NCI-H1092 (cell line): ENCODE measurements at regions not wholly inside any gene's neighbourhood (a gene's known extent, or its start where the extent isn't known, plus 50 kb on each side); places are given as distances from the start of the nearest gene placed in this dataset.
A peak's percentile ranks its signal among the peaks of the same experiment; 100 is the strongest.

ENCODE experiments used
- DNase-seq: peaks from one replicate; lab custom pipeline; 2025; lab: John Stamatoyannopoulos, UW

DNA sequence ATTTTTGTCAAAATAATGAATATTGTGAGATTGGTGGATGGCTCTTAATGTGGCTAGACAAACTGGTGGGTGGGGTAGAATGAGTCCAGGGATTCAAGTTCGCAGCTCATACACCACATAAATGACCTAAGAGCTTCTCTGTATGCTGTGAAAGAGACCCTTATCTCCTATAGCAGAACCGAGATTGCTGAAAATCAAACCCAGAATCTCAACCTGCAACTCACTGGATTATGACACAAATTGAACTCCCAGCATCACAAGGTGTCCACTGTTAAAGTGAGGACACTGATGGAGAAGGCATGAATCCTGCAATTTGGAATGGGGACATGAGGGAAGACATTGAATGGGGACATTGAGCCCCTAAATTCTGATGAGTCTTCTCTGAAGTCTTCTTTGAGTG is 51.3 kb upstream of the CNKSR3 start:
- DNase-seq: no peak

GRCh38 chr6:154565331-154565730 is 54.8 kb upstream of the CNKSR3 start:
- no peak for DNase-seq

DNA sequence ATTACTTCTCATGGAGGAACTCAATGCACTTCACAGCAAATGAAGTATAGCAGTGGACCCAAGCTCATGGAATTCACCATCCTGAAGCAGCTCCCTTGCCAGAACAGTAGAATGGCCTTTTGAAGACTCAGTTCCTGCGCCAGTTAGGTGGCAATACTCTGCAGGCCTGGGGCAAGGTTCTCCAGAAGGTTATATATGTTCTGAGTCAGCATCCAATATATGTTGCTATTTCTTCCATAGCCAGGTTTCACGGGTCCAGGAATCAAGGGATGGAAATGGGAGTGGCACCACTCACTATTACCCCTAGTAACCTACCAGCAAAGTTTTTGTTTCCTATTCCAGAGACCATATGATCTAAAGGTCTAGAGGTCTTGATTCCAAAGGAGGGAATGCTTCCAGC is 56.4 kb upstream of the CNKSR3 start:
- no peak for DNase-seq

DNA sequence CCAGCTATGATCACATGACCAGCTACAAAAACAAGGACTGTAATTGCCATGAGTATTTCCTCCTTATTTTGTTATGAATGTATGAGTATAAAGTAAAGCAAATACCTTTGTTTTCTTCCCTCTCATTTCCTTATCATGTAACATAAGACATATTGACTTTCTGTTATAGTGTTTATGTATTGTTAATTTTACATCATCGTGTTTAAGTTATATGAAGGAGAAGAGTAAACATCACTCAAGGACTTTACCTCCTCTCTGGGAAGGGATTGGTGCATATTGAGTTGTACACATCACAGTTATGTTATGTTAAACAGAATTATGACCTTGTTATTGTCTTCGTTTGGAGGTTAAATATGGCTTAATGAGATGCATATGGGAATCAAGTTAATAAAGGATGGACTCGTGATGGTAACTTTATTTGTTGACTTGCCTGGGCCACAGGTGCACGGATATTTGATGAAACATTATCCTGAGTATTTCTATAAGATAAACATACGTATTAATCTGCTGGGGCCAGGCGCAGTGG is 57.3 kb upstream of the CNKSR3 start:
- no peak for DNase-seq

- DNase-seq: no peak
These were observed 58.8 kb upstream of the CNKSR3 start for GRCh38 chr6:154569156-154569862.

DNA sequence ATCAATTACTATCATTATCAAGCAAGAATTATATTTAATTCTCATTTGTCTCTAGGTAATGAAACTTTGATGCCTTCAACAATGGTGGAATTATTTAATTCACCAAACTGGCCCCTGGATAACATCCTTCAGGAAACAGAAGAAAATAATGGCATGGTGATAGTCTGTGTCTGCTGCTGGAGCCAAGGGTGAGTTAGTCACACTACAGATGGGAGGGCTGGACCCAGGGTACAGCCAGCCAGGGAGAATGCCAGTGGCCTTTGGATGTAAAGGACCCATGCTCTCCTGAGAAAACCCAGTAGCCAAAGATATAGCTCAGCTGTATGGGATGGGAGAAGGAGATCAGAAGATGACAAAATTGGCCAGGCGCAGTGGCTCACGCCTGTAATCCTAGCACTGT is 60.0 kb upstream of the CNKSR3 start:
- DNase-seq: no peak

GRCh38 chr6:154572556-154572955 is 62.1 kb upstream of the CNKSR3 start:
- DNase-seq: no peak

DNA sequence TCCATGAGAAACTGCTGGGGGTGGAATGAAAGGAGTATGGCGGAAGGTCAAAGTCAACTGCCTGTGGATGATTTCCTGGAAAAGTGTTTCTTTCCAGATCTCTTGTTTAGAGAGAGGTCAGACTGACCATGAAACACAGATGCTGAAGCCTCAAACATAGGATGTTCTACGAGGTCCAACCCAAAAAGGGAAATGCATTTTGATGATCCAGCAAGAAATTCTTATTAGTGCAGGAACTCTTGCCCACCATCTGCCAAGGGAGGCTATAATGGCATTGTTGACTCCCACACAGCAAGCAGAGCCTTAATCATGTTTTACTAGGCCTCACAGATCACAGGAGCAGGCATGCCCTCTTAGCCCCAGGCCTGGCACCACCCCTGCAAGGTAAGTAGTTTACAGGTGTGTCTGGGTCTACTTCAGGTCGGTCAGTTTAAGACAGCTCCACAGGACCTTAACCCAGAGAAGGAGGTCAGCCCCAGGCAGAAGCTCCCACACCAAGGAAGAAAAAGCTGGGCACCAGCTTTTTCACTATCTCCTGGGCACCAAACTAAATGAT is 67.6 kb upstream of the CNKSR3 start:
- DNase-seq: no peak

- no peak for DNase-seq
These were observed 68.6 kb upstream of the CNKSR3 start for GRCh38 chr6:154579046-154579445.

GRCh38 chr6:154579485-154579884 is 69.0 kb upstream of the CNKSR3 start:
- DNase-seq: no peak

DNA sequence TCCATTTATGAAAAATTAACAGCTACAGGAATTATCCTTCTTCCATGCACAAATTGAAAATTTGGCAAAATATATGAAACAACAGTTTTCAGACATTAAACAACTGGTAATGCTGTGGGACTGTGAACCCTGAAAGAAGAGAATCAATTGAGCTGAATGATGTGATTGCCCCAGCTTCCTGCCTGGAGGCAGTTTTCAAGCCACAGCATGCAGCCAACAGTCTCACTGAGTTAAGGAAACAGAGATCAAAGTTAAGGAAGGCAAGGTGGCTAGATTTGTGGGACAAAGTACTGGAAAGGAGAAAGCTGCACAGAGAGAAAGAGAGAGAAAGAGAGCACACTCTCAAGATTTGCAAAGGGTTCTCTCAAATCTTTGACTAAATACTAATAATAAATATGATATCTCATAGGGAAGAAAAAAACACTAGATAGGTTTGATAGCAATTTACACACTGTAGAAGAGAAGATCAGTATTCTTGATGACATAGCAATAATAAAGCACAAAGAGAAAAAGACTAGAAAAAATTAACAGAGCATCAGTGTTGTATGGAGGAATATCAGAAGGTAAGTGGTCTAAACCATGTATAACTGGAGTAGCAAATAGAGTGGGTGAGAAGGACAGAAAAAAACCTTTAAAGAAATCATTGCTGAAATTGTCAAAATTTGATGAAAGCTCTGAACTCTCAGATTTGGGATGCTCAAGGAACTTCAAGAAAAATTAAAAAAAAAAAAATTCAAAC is 70.1 kb upstream of the CNKSR3 start:
- DNase-seq: no peak

DNA sequence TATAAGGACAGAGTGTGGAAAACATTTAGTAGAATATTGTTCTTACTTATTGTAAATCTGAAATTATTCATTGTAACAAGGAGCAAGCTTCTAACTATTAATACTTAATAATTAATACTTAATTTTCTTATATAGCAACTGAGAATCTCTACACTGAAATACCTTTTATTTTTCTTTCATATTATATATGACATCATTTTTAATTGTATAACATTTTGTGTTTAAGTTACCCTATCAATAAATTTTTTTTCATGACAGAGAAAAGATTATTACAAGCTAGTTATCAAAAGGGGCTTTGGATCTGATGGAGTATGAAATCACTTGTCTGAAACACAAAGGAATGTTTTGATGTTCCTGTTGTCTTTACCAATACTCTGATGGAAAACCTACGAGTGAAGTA is 72.2 kb upstream of the CNKSR3 start:
- no peak for DNase-seq

- no peak for DNase-seq
These were observed 73.2 kb upstream of the CNKSR3 start for GRCh38 chr6:154583546-154584188.

DNA sequence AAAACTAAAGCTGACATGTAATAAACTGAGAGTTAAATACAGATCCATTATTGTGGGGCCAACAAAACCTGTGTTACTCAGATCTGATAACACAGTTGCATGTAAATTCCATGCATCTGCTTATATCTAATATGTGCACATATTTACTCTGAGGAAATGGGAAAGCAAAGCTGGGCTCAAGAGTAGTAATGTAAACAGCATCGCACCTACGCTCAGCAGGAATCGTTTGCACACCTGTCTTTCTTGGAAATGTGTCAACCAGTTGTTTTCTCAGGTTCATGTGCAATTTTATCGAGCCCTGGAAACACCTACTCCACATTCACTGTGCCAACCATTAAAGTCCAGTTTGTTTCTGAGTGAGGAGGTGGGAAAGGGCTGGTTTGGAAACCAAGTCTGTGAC is 80.3 kb upstream of the CNKSR3 start:
- DNase-seq: peak; percentile 98

- DNase-seq: no peak
These were observed 80.7 kb upstream of the CNKSR3 start for GRCh38 chr6:154591234-154591633.

DNA sequence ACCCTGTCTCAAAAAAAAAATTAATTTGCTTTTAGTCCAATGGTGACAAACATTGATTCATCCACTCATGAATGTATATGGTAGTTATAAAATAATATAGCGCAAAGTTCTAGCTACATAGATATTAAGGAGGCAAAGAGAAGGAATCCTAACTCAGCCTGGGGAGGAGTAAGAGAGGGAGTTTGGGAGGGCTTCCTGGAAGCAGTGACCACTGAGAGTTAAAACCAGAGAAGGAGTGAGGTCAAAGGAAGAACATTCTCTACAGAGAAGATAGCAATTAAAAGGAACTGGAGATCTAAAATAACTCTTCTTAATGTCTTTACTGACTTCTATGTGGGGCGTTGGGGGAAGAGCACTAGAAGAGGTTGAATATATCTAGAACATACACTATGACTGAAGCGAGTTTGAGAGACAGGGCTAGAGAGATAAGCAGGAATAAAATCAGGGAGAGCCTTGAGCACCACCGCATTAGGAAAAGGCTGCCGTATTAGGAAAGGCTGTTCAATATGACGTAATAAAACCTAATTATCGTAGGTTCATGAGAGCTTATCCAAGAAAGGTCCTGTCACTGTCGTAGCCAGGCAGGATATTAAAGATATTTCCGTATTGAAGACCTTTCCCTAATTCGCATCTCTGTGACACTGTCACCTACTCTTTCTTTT is 81.8 kb upstream of the CNKSR3 start:
- no peak for DNase-seq

- DNase-seq: peak; percentile 50
These were observed 82.6 kb upstream of the CNKSR3 start for GRCh38 chr6:154593122-154593521.

DNA sequence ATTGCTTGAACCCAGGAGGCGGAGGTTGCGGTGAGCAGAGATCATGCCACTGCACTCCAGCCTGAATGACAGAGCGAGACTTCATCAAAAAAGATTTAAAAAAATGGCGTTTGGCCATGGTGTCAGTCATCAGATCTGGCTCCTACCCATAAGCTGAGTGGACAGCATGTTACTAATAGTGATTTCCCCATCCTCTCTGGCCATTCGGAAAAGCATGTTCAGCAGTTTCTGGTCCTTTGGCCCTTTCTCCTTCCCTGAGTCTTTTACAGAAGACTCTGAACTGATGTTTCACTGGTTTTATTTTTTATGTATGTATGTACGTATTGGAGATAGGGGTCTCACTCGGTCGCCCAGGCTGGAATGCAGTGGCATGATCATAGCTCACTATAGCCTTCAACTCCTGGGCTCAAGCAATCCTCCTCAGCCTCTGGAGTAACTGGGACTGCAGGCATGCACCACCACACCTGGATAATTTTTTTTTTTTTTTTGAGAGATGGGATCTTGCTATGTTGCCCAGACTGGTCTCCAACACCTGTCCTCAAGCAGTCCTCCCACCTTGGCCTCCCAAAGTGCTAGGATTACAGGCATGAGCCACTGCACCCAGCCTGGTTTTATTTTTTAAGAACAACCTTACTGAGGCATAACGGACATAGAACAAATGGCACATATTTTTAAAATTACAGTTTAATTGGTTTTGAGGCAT is 84.2 kb upstream of the CNKSR3 start:
- DNase-seq: no peak

DNA sequence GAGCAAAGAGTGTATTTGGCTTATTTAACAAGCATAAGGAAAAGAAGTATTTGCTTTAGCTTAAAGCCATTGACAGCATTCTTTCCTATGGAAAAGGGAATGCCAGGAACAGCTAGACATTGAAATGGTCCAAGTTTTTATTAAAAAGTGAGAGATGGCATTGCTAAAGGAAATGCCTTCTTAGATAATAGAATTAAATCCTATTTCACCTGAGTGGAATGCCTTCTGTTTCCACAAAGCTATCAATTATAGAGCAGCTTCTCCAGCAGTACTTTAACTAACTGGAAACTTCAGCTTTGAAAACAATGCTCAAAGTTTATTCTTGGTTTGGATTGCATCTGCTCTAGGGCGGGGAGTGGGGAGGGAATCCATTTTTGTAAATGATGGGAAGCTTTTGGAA is 85.1 kb upstream of the CNKSR3 start:
- DNase-seq: no peak

DNA sequence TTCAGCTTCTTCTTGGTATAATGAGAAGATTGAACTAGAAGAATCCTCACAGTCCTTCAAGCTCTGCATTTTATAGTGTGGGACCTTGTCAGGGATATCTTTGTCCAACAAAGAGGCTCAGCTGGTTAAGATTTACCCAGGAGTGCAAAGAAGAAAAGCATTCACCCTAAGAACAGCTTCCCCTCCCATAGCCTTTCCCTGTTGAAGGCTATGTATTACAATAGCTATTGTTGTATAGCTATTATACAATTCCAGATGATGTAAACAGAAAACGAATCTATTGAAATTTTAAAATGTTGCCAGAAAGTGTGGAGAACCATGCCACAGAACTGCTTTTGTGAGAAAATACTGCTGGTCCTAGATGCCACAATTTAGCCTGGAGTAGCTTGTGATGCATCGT is 85.5 kb upstream of the CNKSR3 start:
- no peak for DNase-seq

DNA sequence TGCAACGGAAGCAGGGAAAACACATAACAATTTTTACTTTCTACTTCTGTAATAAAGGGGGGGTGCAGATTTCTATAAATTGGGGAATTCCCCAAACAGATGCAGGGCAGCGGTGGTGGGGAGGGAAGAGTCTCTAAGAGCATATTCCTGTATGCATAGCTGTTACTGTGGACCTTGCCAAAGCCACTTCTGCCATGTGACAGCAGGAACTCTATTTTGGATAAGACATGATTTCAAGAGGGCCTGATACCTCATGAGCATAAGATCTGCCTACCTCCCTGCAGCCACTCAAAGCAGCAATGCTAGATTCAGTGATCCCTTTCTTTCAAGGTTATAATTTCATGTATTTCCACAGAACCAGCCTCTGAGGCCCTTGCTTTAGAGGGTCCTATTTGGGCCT is 86.2 kb upstream of the CNKSR3 start:
- DNase-seq: no peak

- no peak for DNase-seq
These were observed 87.9 kb upstream of the CNKSR3 start for GRCh38 chr6:154598399-154598798.
